Neuron (in vitro differentiated cells): ENCODE measurements at regions not wholly inside any gene's neighbourhood (a gene's known extent, or its start where the extent isn't known, plus 50 kb on each side); places are given as distances from the start of the nearest gene placed in this dataset.
"Not testable (repeated sequence)": the region's sequence is repeated elsewhere in the genome, so short reads cannot be mapped to it uniquely, and the experiment has no call there.

Experiments
- H2AFZ ChIP-seq: one replicate; pipeline ENCODE4 v1.6.1; 2013; ENCODE audit warnings: low read depth, mild to moderate bottlenecking, inconsistent platforms, low read length, moderate library complexity
- H3K27me3 ChIP-seq: one replicate; pipeline ENCODE4 v1.6.1; 2013; ENCODE audit warnings: low read length; ENCODE audit not compliant: insufficient read depth
- H3K36me3 ChIP-seq: one replicate; pipeline ENCODE4 v1.6.1; 2013; ENCODE audit warnings: low read length; ENCODE audit not compliant: insufficient read depth
- H3K4me1 ChIP-seq: one replicate; pipeline ENCODE4 v1.6.1; 2013; ENCODE audit warnings: low read length; ENCODE audit not compliant: insufficient read depth
- H3K4me3 ChIP-seq: 2 replicates; pipeline ENCODE4 v1.5.1; 2013; ENCODE audit warnings: mild to moderate bottlenecking, low read length, moderate library complexity
- H3K9me3 ChIP-seq: one replicate; pipeline ENCODE4 v1.6.1; 2013; ENCODE audit warnings: low read length

- not testable (repeated sequence) for H3K4me1 ChIP-seq, H3K27me3 ChIP-seq, H3K9me3 ChIP-seq, H3K4me3 ChIP-seq, H2AFZ ChIP-seq, H3K36me3 ChIP-seq
Observed at GRCh38 chr3:191658781-191659419, 197.9 kb downstream of the PYDC2 start.

DNA sequence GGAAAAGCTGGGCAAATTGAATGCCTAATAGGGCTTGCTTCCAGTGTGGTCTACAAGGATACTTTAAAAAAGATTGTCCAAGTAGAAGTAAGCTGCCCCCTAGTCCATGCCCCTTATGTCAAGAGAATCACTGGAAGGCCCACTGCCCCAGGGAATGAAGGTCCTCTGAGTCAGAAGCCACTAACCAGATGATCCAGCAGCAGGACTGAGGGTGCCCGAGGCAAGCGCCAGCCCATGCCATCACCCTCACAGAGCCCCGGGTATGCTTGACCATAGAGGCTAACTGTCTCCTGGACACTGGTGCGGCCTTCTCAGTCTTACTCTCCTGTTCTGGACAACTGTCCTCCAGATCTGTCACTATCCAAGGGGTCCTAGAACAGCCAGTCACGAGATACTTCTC, 201.2 kb downstream of the PYDC2 start:
- not testable (repeated sequence) for H3K36me3 ChIP-seq, H3K4me3 ChIP-seq, H3K9me3 ChIP-seq, H2AFZ ChIP-seq, H3K27me3 ChIP-seq, H3K4me1 ChIP-seq

DNA sequence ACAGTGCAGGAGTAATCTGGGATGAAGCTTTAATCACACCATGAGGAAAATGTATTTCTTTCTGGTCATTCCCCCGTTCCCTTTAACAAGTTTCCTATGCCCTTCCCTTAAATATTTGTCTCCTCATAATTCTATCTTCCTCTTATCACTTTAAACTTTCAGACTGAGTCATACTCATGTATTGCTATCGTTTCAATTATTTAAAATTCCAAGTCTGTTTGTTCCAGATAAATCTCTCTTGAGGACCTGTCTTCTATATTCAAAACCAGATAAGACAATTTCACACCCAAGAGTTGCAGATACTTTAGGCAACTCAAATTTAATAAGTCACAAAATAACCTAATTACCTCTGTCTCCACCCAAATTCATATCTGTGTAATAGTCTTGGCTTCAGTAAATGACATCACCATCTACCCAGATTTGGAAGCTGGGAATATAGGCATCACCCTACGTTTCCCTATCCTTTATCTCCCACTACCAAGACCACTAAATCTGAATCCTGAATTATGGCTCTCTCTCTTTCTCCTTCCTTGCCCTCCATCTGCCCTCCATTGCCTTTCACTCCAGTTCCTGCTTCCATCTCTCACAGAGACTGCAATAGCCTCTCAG, 220.1 kb downstream of the PYDC2 start:
- H3K4me3 ChIP-seq: no peak overlapping the region

GRCh38 chr3:191682961-191683360, 222.0 kb downstream of the PYDC2 start:
- no peaks in the 10 kb centered on the region for H3K27me3 ChIP-seq
- H3K9me3 ChIP-seq: no peaks in the 10 kb centered on the region
- no peak overlapping the region for H3K4me3 ChIP-seq
- no peaks in the 10 kb centered on the region for H3K36me3 ChIP-seq
- no peak overlapping the region for H2AFZ ChIP-seq
- no peaks in the 10 kb centered on the region for H3K4me1 ChIP-seq

More for the DNA sequence above, 220.1 kb downstream of the PYDC2 start:
- H3K4me1 ChIP-seq: no peaks in the 10 kb centered on the region
- H3K36me3 ChIP-seq: no peaks in the 10 kb centered on the region
- H2AFZ ChIP-seq: no peak overlapping the region
- H3K27me3 ChIP-seq: no peaks in the 10 kb centered on the region
- H3K9me3 ChIP-seq: no peaks in the 10 kb centered on the region

- H2AFZ ChIP-seq: no peak overlapping the region
- H3K27me3 ChIP-seq: no peaks in the 10 kb centered on the region
- H3K4me1 ChIP-seq: no peaks in the 10 kb centered on the region
- no peaks in the 10 kb centered on the region for H3K9me3 ChIP-seq
- H3K36me3 ChIP-seq: no peaks in the 10 kb centered on the region
- no peak overlapping the region for H3K4me3 ChIP-seq
Observed at GRCh38 chr3:191686626-191687025, 225.7 kb downstream of the PYDC2 start.

DNA sequence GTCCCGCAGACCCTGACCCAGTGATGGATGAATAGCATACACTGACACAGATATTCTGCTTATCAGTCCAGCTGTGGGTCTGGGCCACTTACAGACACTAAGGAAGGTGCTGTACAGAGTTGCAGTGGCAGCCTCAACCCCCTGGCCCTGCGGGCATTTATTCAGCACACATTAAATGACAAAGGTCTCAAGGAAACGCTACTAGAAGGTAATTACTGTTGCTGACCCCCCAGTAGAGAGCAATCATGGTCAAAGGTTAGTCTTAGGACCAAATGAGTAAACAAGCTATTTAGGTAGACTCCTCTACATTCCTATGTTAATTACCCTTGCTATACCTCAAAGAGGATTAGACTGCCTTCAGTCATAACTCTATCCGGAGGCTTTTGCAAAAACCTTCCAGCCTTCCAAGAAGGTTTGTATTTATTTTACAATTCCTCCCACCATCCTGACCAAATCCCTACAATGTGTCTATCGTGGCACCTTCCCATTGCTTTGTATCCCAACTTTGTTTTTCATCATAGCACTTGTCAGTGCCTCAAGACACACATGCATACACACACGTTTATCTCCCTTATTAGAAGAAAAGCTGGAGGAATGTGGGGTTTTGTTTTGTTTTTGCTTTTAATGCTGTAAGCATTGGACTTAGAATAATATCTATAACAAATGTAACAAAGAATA, 227.9 kb downstream of the PYDC2 start:
- H3K9me3 ChIP-seq: no peaks in the 10 kb centered on the region
- no peaks in the 10 kb centered on the region for H3K27me3 ChIP-seq
- H2AFZ ChIP-seq: no peak overlapping the region
- no peak overlapping the region for H3K4me3 ChIP-seq
- H3K36me3 ChIP-seq: no peaks in the 10 kb centered on the region
- no peaks in the 10 kb centered on the region for H3K4me1 ChIP-seq

DNA sequence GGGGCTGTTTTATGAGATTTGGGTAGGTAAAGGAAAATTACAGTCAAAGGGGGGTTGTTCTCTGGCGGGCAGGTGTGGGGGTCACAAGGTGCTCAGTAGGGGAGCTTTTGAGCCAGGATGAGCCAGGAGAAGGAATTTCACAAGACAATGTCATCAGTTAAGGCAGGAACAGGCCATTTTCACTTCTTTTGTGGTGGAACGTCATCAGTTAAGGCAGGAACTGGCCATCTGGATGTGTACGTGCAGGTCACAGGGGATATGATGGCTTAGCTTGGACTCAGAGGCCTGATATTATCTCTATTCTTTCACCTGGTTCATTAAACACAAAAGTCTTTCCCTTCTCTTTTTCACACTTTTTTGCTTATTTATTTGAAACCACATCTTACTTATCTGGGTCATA, 230.2 kb downstream of the PYDC2 start:
- not testable (repeated sequence) for H3K36me3 ChIP-seq, H3K4me3 ChIP-seq, H3K4me1 ChIP-seq, H3K27me3 ChIP-seq, H2AFZ ChIP-seq, H3K9me3 ChIP-seq

DNA sequence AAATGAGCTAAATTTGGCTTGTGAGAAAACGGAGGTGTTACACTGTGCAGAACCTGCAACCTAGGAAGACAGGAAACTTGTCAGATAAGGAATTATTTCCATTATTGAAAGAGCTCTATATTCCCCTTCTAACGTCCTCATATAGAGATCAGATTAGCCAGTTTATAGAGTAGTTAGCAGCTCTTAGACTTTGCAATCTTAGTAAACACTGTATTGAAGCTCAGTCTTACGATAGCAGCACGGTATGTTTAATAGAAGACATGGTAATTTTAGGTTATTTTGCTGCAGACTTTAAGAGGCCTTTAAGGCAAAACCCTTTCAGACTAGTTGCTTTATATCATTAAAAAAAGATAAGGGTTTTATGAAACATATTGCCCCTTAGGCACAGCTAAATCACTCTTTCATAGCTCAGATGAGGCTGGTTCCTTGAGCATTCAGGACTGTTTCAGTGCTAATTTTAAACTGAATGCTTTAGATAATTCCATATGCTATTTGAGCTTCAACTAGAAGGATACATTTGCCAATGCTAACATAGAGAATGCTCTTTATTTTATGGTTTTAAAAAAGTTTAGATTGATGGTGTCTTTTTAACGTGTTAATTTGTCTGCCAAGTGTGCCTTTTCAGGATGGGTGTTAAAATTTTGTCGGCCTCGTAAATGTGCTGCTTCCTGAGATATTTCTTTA, 234.3 kb downstream of the PYDC2 start:
- no peaks in the 10 kb centered on the region for H3K27me3 ChIP-seq
- no peaks in the 10 kb centered on the region for H3K9me3 ChIP-seq
- H3K4me1 ChIP-seq: no peaks in the 10 kb centered on the region
- no peaks in the 10 kb centered on the region for H3K36me3 ChIP-seq
- no peak overlapping the region for H3K4me3 ChIP-seq
- no peak overlapping the region for H2AFZ ChIP-seq

DNA sequence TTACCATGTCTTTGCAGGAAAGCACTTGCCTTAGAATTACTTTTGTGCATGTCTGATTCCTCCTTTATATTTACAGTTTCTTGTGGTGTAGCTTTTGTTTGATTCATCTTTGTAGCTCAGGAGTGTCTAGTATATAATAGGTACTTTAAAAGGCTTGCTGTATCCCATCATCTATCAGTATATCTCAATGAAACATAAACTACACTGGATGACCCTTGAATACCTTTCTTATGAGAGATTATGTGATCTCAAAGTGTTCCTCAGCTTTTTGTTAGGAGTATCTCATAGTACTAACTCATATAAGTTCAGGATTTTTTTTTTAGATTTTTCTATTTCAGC, 234.8 kb downstream of the PYDC2 start:
- H3K9me3 ChIP-seq: no peaks in the 10 kb centered on the region
- no peak overlapping the region for H3K4me3 ChIP-seq
- no peaks in the 10 kb centered on the region for H3K27me3 ChIP-seq
- H2AFZ ChIP-seq: no peak overlapping the region
- H3K4me1 ChIP-seq: no peaks in the 10 kb centered on the region
- H3K36me3 ChIP-seq: no peaks in the 10 kb centered on the region

- no peaks in the 10 kb centered on the region for H3K9me3 ChIP-seq
- no peaks in the 10 kb centered on the region for H3K36me3 ChIP-seq
- H3K27me3 ChIP-seq: no peaks in the 10 kb centered on the region
- H3K4me3 ChIP-seq: no peak overlapping the region
- H2AFZ ChIP-seq: no peak overlapping the region
- H3K4me1 ChIP-seq: no peaks in the 10 kb centered on the region
Observed at GRCh38 chr3:191696348-191696747, 235.4 kb downstream of the PYDC2 start.

- no peaks in the 10 kb centered on the region for H3K36me3 ChIP-seq
Observed at GRCh38 chr3:191699546-191699945, 238.6 kb downstream of the PYDC2 start.

GRCh38 chr3:191702121-191702520, 241.2 kb downstream of the PYDC2 start:
- Histone ChIP-seq H3K4me3 (no peak overlapping the region), H3K27me3 (no peaks in the 10 kb centered on the region), H3K4me1 (no peaks in the 10 kb centered on the region), H3K9me3 (peaks cover 3% of the 10 kb centered on the region), H2AFZ (no peak overlapping the region), H3K36me3 (no peaks in the 10 kb centered on the region)

More at GRCh38 chr3:191699546-191699945, 238.6 kb downstream of the PYDC2 start:
- peaks cover 3% of the 10 kb centered on the region for H3K9me3 ChIP-seq
- no peak overlapping the region for H3K4me3 ChIP-seq
- no peaks in the 10 kb centered on the region for H3K27me3 ChIP-seq
- no peak overlapping the region for H2AFZ ChIP-seq
- H3K4me1 ChIP-seq: no peaks in the 10 kb centered on the region

DNA sequence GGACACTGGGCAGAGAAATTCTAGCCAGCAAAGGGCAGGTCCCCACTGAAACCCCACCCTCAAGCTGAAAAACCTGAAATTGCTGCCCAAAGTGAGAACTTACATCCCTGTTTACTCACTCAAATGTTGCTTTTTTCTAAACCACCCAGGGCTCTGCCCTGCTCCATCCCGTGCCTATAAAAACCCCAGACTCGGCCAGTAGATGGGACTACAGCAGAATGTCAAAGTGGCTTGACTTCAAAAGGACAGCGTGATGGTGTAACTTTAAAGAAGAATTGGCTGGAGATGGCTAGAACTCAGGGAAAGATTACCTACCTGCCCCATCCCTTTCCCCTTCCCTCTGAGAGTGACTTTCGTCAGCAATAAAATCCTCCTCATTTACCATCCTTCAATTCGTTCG, 246.9 kb downstream of the PYDC2 start:
- no peak overlapping the region for H2AFZ ChIP-seq
- no peaks in the 10 kb centered on the region for H3K4me1 ChIP-seq
- H3K27me3 ChIP-seq: no peaks in the 10 kb centered on the region
- no peak overlapping the region for H3K4me3 ChIP-seq
- peaks cover 3% of the 10 kb centered on the region for H3K9me3 ChIP-seq
- no peaks in the 10 kb centered on the region for H3K36me3 ChIP-seq
